Right lobe of liver (tissue), 6 donors: ENCODE measurements at regions not wholly inside any gene's neighbourhood (a gene's known extent, or its start where the extent isn't known, plus 50 kb on each side); places are given as distances from the start of the nearest gene placed in this dataset.

Experiments
- ATAC-seq, 4 donors: fragments of 200-7000 bp; cut with Tn5 transposase; one replicate each; pipeline ENCODE4 v1.9.1; 2020; ENCODE audit warnings: mild to moderate bottlenecking in 4 of 4, moderate library complexity in 4 of 4
- DNase-seq, 3 donors: peaks; one replicate each; pipeline ENCODE4 v3.0.0-alpha.2; 2020
- H3K27ac ChIP-seq, 3 donors: fragments of 200-600 bp; one replicate each; pipeline ENCODE4 v1.8.0; 2022
- H3K27me3 ChIP-seq, 2 donors: fragments of 200-600 bp; one replicate each; pipeline ENCODE4 v1.8.0; 2022
- H3K36me3 ChIP-seq, 4 donors: fragments of 200-600 bp; sonication (generic) in 1 of 4; one replicate each; pipeline versions ENCODE4 v1.5.1 to v1.8.0; 2017 to 2022; ENCODE audit warnings: control low read depth in 1 of 4
- H3K4me1 ChIP-seq, 4 donors: fragments of 200-600 bp; sonication (generic) in 1 of 4; one replicate each; pipeline versions ENCODE4 v1.5.1 to v1.8.0; 2017 to 2022; ENCODE audit warnings: control low read depth in 1 of 4
- H3K4me3 ChIP-seq, 3 donors: fragments of 200-600 bp; one replicate each; pipeline ENCODE4 v1.8.0; 2022
- H3K9me3 ChIP-seq, 4 donors: fragments of 200-600 bp; sonication (generic) in 1 of 4; one replicate each; pipeline versions ENCODE4 v1.5.1 to v1.8.0; 2017 to 2022; ENCODE audit warnings: control low read depth in 1 of 4
- POLR2A ChIP-seq: fragments of 450-650 bp; IDR thresholded peaks from one replicate; pipeline ENCODE4 v1.6.1; 2017; ENCODE audit warnings: antibody characterized with exemption, mild to moderate bottlenecking
- WGBS: methylation state at CpG from one replicate; pipeline ENCODE4 v1.1.6; 2018; ENCODE audit warnings: low coverage, low lambda C conversion rate; ENCODE audit not compliant: insufficient coverage; ENCODE audit errors: missing lambda C conversion rate; 5-methylcytosine and 5-hydroxymethylcytosine counted together
- intact Hi-C, 2 donors: fragments of 100-400 bp; cut with DNase I; formaldehyde crosslinking; loops; one replicate each; pipeline versions ENCODE4 v1.11.2 to v1.14.1; 2022
- TF ChIP-seq, protein P1 (sequence below), 4 donors: fragments of 200-600 bp in 3 of 4; fragments of 450-650 bp in 1 of 4; IDR thresholded peaks; one replicate each; pipeline versions ENCODE4 v1.5.1 to v1.8.0; 2016 to 2022; ENCODE audit warnings: antibody characterized with exemption in 4 of 4, mild to moderate bottlenecking in 2 of 4
- donor health status: DM: no; HTN: yes; CAD: no.
- donor health status: DM: no; HTN: no; CAD: no.
- donor health status: DM: no; HTN: no; CAD: no.
- donor health status: DM: no; HTN: yes; CAD: no.
- donor health status: DM: no; HTN: yes; CAD: no.

DNA sequence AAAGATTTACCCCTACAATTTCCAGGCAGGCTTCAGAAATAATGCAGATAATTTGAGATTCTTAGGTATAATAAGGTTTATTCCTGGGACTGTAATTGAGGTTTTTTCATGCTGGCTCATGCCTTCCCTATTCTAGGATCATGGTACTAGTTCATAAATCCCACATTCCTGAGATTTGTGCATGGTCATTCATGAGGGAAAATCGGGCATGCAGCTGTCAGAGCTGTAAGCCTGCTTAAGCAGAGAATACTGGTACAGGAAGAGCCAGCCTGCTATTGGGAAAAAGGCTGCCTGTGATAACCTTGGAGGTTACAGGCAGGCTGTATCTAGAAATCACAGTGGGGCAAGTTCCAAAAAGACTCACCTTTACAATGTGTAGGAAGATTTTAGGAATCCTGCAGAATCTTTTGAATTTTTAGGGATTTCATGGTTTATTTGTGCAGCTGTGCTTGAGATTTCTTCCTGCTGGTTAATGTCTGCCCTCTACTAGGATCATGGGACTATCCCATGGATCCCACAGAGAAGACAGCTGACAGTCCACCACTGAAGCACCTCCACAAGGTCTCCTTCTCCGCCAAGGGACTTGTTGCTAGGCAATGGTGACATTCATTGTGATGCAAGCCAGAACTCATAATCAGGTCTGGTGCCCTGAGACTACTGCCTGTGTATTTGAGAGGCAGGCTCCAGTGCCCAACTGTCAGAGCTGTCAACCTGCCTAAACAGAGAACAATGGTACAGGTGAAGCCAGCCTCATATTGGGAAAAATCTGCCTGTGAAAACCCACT lies 646.2 kb upstream of the TSPY4 start:
- DNase-seq (no peak), ATAC-seq (no peak)
- H3K4me1 ChIP-seq = no peaks in the 10 kb centered on the region
- H3K9me3 ChIP-seq = no peaks in the 10 kb centered on the region
- intact Hi-C loops = no loop called here
- H3K27me3 ChIP-seq = no peaks in the 10 kb centered on the region
- TF ChIP-seq, protein P1, sequence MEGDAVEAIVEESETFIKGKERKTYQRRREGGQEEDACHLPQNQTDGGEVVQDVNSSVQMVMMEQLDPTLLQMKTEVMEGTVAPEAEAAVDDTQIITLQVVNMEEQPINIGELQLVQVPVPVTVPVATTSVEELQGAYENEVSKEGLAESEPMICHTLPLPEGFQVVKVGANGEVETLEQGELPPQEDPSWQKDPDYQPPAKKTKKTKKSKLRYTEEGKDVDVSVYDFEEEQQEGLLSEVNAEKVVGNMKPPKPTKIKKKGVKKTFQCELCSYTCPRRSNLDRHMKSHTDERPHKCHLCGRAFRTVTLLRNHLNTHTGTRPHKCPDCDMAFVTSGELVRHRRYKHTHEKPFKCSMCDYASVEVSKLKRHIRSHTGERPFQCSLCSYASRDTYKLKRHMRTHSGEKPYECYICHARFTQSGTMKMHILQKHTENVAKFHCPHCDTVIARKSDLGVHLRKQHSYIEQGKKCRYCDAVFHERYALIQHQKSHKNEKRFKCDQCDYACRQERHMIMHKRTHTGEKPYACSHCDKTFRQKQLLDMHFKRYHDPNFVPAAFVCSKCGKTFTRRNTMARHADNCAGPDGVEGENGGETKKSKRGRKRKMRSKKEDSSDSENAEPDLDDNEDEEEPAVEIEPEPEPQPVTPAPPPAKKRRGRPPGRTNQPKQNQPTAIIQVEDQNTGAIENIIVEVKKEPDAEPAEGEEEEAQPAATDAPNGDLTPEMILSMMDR (IDR thresholded peaks at IDR 0.05) = no peak
- TF ChIP-seq POLR2A = no peak
- H3K36me3 ChIP-seq = no peaks in the 10 kb centered on the region
- H3K27ac ChIP-seq = no peak overlapping the region
- no CpG with 5 or more reads among the region's 2 CpGs for WGBS
- H3K4me3 ChIP-seq = no peak overlapping the region

DNA sequence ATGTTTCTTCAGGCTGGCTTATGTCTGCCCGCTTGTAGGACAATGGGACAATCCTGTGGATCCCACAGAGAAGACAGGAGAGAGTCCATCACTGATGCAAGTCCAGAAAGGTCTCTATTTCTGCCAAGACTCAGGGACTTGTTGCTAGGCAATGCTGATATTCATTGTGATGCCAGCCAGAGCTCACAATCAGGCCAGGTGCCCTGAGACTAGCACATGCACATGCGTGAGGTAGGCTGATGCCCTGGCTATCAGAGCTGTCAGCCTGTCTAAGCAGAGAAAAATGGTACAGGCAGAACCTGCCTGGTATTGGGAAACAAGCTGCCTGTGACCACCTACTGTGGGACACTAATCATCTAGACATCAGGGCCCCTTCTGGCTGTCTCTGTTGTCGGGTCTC lies 638.7 kb upstream of the TSPY4 start:
- intact Hi-C loops = no loop called here
- no peak overlapping the region for H3K4me3 ChIP-seq
- H3K27me3 ChIP-seq = no peaks in the 10 kb centered on the region
- DNase-seq (no peak), ATAC-seq (no peak)
- H3K36me3 ChIP-seq = no peaks in the 10 kb centered on the region
- no peaks in the 10 kb centered on the region for H3K9me3 ChIP-seq
- TF ChIP-seq POLR2A = no peak
- TF ChIP-seq, protein P1 (IDR thresholded peaks at IDR 0.05) = no peak
- H3K27ac ChIP-seq = no peak overlapping the region
- H3K4me1 ChIP-seq = no peaks in the 10 kb centered on the region
- WGBS = no CpG with 5 or more reads among the region's 3 CpGs

DNA sequence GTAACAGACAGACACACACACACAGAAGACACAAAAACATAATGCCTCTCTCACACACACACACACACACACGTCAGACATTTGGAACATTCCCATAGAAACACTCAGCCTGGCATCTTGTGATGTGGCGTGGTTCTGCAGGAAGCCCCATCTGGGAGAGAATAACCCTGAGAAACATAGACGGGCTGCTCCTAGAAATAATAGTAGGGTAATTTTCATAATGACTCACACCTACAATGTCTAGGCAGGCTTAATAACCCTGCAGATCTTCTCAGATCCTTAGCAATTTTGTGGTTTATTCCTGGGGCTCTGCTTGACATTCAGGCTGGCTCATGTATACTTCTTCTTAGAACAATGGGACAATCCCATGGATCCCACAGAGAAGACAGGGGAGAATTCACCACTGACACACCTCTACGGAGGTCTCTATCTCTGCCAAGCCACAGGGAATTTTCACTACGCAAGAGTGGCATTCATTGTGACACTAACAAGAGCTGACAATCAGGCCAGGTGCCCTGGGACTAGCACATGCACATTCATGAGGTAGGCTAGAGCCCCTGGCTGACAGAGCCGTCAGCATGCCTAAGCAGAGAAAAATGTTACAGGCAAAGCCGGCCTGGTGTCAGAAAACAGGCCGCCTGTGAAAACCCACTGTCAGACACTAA lies 631.5 kb upstream of the TSPY4 start:
- H3K27me3 ChIP-seq = no peaks in the 10 kb centered on the region
- WGBS = no CpG with 5 or more reads among the region's 8 CpGs
- no peaks in the 10 kb centered on the region for H3K9me3 ChIP-seq
- TF ChIP-seq, protein P1 (IDR thresholded peaks at IDR 0.05) = no peak
- TF ChIP-seq POLR2A = no peak
- H3K27ac ChIP-seq = no peak overlapping the region
- no peaks in the 10 kb centered on the region for H3K36me3 ChIP-seq
- ATAC-seq = no peak
- intact Hi-C loops = no loop called here
- no peak for DNase-seq
- no peaks in the 10 kb centered on the region for H3K4me1 ChIP-seq
- no peak overlapping the region for H3K4me3 ChIP-seq

DNA sequence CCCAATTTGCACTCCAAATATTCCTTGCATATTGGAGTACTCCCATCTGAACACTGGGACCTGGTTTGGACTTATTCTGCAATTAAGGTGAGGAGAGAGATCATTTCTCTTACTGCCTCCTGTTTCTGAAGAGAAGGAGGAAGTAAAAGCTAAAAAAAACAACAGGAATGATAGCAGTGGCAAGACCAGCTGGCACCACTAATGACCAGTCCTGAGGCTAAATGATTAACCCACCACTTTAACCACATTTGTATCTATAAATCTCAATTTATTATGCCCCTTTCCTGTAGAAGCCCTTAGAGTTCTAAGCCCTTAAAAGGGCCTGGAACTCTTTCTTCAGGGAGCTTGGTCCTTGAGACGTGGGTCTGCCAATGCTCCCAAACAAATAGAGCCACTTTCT lies 625.0 kb upstream of the TSPY4 start:
- Histone ChIP-seq H3K36me3 (no peaks in the 10 kb centered on the region), H3K9me3 (no peaks in the 10 kb centered on the region), H3K27me3 (no peaks in the 10 kb centered on the region), H3K4me3 (no peak overlapping the region), H3K27ac (no peak overlapping the region), H3K4me1 (no peaks in the 10 kb centered on the region)
- DNase-seq (no peak), ATAC-seq (no peak)
- WGBS = no CpG with 5 or more reads among the region's 1 CpG
- intact Hi-C loops = no loop called here
- no peak for TF ChIP-seq POLR2A
- TF ChIP-seq, protein P1 (IDR thresholded peaks at IDR 0.05) = no peak
